WERI-Rb-1 (cell line): ENCODE measurements at regions not wholly inside any gene's neighbourhood (a gene's known extent, or its start where the extent isn't known, plus 50 kb on each side); places are given as distances from the start of the nearest gene placed in this dataset.

ENCODE experiments used
- DNase-seq: peaks from one replicate; pipeline ENCODE4 v3.0.0-alpha.2; 2020
- H3K27ac ChIP-seq: fragments of 250-450 bp; sonication (Bioruptor Pico); 2 replicates; pipeline ENCODE4 v1.5.1; 2020; ENCODE audit warnings: mild to moderate bottlenecking, moderate library complexity
- H3K27me3 ChIP-seq: fragments of 250-450 bp; sonication (Bioruptor Pico); 2 replicates; pipeline ENCODE4 v1.5.1; 2021; ENCODE audit warnings: mild to moderate bottlenecking, low read depth, moderate library complexity; ENCODE audit not compliant: insufficient read depth, severe bottlenecking
- H3K36me3 ChIP-seq: fragments of 250-450 bp; sonication (Bioruptor Pico); 2 replicates; pipeline ENCODE4 v1.5.1; 2020; ENCODE audit warnings: mild to moderate bottlenecking, moderate library complexity
- H3K4me3 ChIP-seq: 2 replicates; pipeline ENCODE4 v1.5.1; 2011; ENCODE audit warnings: low read depth, mild to moderate bottlenecking, control low read depth, low read length
- H3K9me3 ChIP-seq: fragments of 250-450 bp; sonication (Bioruptor Pico); 2 replicates; pipeline ENCODE4 v1.5.1; 2021; ENCODE audit warnings: mild to moderate bottlenecking, moderate library complexity; ENCODE audit not compliant: severe bottlenecking
- TF ChIP-seq, protein P1 (sequence below): IDR thresholded peaks from 2 replicates; pipeline ENCODE4 v1.5.1; 2011; ENCODE audit warnings: low read depth, mild to moderate bottlenecking, control low read depth, inconsistent platforms, low read length

DNA sequence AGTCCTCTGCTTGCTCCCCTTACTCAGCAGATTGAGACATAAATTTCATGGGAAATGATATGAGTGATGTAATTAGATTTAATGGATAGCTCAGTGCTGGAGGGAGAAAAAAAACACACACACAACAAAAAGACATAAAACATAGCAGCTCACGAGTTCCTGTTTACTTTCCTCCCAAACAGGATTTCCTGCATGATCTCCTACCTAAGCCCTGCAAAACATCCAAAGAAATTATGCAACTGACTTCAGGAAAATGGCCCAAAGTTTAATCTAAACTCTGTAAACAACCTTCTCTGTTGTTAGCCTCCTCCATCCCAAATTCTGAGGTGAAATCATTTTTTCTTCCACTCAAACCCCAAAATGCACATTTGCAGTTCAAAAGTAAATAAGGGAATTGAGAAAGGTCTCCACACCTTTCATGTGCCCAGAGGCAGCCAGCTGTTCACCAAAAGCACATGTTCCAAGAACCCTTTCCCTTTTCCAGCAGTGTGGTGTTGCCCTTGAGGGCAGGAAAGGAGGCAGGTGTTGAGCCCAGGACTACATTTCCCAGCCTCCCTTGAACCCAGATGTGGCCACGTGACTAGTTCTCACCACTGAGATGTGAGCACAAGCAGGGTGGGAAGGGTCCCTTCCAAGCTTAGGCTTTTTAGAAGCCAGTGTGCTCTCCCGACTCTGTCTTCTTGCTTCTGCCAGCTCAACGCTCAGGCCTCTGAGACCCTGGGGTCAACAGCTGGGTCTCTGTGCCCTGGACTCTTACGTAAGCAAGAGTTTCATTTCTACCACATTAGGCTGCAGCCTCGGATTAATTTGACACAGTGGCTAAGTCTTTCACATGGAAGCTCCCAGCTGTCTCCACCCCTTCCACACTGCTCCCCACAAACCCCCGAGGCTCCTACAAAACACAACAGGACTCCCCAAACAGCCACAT lies 301.2 kb downstream of the CTTN start:
- no peak for DNase-seq
- TF ChIP-seq, protein P1, sequence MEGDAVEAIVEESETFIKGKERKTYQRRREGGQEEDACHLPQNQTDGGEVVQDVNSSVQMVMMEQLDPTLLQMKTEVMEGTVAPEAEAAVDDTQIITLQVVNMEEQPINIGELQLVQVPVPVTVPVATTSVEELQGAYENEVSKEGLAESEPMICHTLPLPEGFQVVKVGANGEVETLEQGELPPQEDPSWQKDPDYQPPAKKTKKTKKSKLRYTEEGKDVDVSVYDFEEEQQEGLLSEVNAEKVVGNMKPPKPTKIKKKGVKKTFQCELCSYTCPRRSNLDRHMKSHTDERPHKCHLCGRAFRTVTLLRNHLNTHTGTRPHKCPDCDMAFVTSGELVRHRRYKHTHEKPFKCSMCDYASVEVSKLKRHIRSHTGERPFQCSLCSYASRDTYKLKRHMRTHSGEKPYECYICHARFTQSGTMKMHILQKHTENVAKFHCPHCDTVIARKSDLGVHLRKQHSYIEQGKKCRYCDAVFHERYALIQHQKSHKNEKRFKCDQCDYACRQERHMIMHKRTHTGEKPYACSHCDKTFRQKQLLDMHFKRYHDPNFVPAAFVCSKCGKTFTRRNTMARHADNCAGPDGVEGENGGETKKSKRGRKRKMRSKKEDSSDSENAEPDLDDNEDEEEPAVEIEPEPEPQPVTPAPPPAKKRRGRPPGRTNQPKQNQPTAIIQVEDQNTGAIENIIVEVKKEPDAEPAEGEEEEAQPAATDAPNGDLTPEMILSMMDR = no peak
- no peaks in the 10 kb centered on the region for H3K27me3 ChIP-seq
- no peak overlapping the region for H3K27ac ChIP-seq
- H3K4me3 ChIP-seq = no peak overlapping the region
- no peaks in the 10 kb centered on the region for H3K36me3 ChIP-seq
- no peaks in the 10 kb centered on the region for H3K9me3 ChIP-seq

DNA sequence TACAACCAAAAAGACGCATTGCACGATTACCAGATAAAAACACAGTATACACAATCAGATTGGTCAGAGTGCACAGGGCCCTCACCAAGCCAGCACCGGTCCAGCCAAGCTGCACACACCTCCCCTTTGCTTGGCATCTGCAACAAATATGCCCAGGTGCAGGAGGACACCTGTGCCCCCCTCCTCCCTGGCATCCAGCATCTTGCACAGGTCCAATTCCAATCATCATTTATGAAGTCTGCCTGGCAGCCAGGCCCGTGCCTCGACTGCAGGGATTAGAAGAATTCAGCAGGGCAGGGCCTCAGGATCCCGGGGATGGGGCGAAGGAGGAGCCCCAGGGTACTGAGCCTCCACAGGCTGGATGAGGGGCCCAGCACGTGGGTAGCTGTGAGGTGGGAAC lies 302.1 kb downstream of the CTTN start:
- Histone ChIP-seq H3K9me3 (no peaks in the 10 kb centered on the region), H3K27me3 (no peaks in the 10 kb centered on the region), H3K36me3 (no peaks in the 10 kb centered on the region), H3K4me3 (no peak overlapping the region), H3K27ac (no peak overlapping the region)
- TF ChIP-seq, protein P1 = no peak
- no peak for DNase-seq

DNA sequence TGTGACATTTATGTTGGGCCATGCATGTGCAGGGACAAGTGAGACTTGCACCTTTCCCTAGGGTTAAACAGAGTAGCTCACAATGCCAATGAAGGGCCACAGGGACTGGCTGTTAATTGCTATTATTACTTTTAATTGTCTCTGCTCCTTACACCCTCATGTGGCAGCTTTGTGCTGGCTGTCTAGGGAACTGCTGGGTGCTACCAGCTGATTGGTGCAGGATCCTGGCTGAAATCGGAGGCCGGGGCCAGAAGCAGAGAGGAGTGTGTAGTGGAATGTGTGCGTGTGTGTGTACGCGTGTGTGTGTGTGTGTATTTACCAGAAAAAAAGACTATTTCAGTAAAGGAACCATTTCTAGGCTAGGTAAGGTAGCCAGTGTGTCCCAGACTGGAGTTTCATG lies 302.5 kb downstream of the CTTN start:
- TF ChIP-seq, protein P1 = no peak
- Histone ChIP-seq H3K36me3 (no peaks in the 10 kb centered on the region), H3K9me3 (no peaks in the 10 kb centered on the region), H3K4me3 (no peak overlapping the region), H3K27ac (no peak overlapping the region), H3K27me3 (no peaks in the 10 kb centered on the region)
- DNase-seq = no peak

DNA sequence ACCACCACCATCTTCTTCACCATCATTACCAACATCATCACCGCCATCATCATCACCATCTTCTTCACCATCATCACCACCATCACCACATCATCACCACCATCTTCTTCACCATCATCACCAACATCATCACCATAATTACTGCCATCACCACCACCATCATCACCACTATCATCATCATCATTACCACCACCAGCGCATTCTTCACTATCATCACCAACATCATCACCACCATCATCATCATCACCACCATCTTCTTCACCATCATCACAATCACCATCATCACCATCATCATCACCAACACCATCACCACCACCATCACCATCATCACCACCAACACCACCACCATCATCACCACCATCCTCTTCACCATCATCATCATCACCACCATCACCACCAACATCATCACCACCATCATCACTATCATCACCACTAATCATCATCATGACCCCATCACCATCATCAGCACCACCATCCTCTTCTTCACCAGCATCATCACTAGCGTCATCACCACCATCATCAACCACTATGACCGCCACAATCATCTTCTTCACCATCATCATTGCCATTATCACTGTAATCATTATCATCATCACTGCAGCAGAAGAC lies 303.8 kb downstream of the CTTN start:
- Histone ChIP-seq H3K9me3 (no peaks in the 10 kb centered on the region), H3K27ac (no peak overlapping the region), H3K36me3 (no peaks in the 10 kb centered on the region), H3K4me3 (no peak overlapping the region), H3K27me3 (no peaks in the 10 kb centered on the region)
- TF ChIP-seq, protein P1 = no peak
- no peak for DNase-seq

DNA sequence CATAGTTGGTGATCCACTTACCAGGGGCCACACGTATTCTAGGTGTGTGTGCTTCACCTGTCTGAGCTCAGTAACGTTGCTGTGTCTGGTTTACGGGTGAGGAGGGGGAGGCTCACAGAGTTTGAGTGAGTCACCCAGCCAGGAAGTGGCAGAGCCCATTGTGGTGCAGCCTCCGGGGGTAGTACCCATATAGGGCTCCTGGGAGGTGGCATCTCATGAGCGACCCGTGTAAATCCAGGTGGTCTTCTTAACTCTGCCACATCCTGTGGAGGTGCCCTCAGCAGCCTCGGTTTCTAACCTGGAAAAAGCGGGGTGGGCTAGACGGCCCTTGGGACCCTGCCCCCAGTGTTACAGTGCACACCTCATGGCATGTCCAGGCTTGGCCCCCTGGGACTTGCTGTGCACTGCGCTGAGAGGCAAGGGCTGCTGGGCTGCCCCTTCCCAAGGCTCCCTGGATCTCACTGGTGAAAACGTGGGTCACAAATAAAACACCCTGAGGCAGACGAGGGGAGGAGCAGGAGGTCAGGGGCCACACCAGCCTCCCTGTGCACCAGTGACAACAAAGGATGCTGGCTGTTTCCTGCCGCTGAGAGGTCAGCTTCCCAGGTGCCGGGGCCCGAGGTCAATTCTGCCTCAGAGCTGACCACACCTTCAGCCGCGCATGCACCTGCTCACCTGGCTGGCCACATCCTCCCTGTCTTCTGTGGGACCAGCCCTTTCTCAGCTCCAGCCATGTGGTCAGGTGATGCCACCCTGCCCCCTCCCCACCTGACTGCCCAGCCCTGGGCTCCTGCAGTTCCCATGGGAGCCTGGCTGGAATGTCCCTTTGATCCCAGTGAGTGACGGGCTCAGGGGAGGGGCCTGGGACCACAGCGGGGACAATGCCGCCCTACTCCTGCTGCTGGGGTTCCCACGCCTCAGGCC lies 305.1 kb downstream of the CTTN start:
- Histone ChIP-seq H3K36me3 (no peaks in the 10 kb centered on the region), H3K27ac (no peak overlapping the region), H3K27me3 (no peaks in the 10 kb centered on the region), H3K9me3 (no peaks in the 10 kb centered on the region), H3K4me3 (no peak overlapping the region)
- TF ChIP-seq, protein P1 = no peak
- DNase-seq = no peak
